ENCODE measurements at regions not wholly inside any gene's neighbourhood (a gene's known extent, or its start where the extent isn't known, plus 50 kb on each side); places are given as distances from the start of the nearest gene placed in this dataset.

- no peak for TF ChIP-seq POLR2A (IDR thresholded peaks at IDR 0.05; ENCODE audit: low read depth, low read length)
- no peak for TF ChIP-seq EZH2 (IDR thresholded peaks at IDR 0.05; ENCODE audit: borderline replicate concordance, low read depth, low read length, severe bottlenecking)
- no peak for TF ChIP-seq CTCF (IDR thresholded peaks at IDR 0.05; ENCODE audit: extremely low read depth in 1 of 2, insufficient read depth in 1 of 2, low read depth in 1 of 2, low read length in 2 of 2)
- no peak for TF ChIP-seq MAX (IDR thresholded peaks at IDR 0.05; ENCODE audit: insufficient read depth, insufficient read length)
- no peak for TF ChIP-seq JUN (IDR thresholded peaks at IDR 0.05; ENCODE audit: borderline replicate concordance, insufficient read depth, insufficient read length, low read depth)
- TF ChIP-seq POLR2AphosphoS5 (IDR thresholded peaks at IDR 0.05; ENCODE audit: insufficient read depth, low read depth, low read length): no peak
- TF ChIP-seq MYC (IDR thresholded peaks at IDR 0.05; ENCODE audit: low read depth, low read length): no peak
- no peak for TF ChIP-seq GATA2 (IDR thresholded peaks at IDR 0.05; ENCODE audit: insufficient read depth, insufficient read length, low read depth, low read length)
Measured at GRCh38 chr15:38688761-38689160, 124.1 kb upstream of the RASGRP1 start.

Measured in endothelial cell of umbilical vein (primary cell).